Cortex of kidney (tissue), 1 donor: ENCODE measurements at regions not wholly inside any gene's neighbourhood (a gene's known extent, or its start where the extent isn't known, plus 50 kb on each side); places are given as distances from the start of the nearest gene placed in this dataset.

Source experiments
- DNase-seq: peaks from one replicate; lab custom pipeline; 2025; lab: John Stamatoyannopoulos, UW

GRCh38 chr13:87355451-87355850 is 315.7 kb upstream of the SLITRK5 start:
- DNase-seq = no peak

GRCh38 chr13:87356314-87356713 is 314.9 kb upstream of the SLITRK5 start:
- DNase-seq = no peak

GRCh38 chr13:87358319-87358718 is 312.9 kb upstream of the SLITRK5 start:
- no peak for DNase-seq

GRCh38 chr13:87361216-87361615 is 310.0 kb upstream of the SLITRK5 start:
- no peak for DNase-seq

- DNase-seq = no peak
Observed at GRCh38 chr13:87368639-87369038, 302.5 kb upstream of the SLITRK5 start.

GRCh38 chr13:87376081-87376480 is 295.1 kb upstream of the SLITRK5 start:
- no peak for DNase-seq

- no peak for DNase-seq
Observed at GRCh38 chr13:87384099-87384498, 287.1 kb upstream of the SLITRK5 start.

GRCh38 chr13:87393358-87393757 is 277.8 kb upstream of the SLITRK5 start:
- DNase-seq = no peak

GRCh38 chr13:87398047-87398446 is 273.1 kb upstream of the SLITRK5 start:
- DNase-seq = no peak

- no peak for DNase-seq
Observed at GRCh38 chr13:87403748-87404432, 267.3 kb upstream of the SLITRK5 start.

- no peak for DNase-seq
Observed at GRCh38 chr13:87426742-87427141, 244.4 kb upstream of the SLITRK5 start.

GRCh38 chr13:87444135-87444534 is 227.0 kb upstream of the SLITRK5 start:
- no peak for DNase-seq

- no peak for DNase-seq
Observed at GRCh38 chr13:87452281-87452680, 218.9 kb upstream of the SLITRK5 start.

- no peak for DNase-seq
Observed at GRCh38 chr13:87453244-87453643, 217.9 kb upstream of the SLITRK5 start.

GRCh38 chr13:87459419-87459818 is 211.8 kb upstream of the SLITRK5 start:
- no peak for DNase-seq

- no peak for DNase-seq
Observed at GRCh38 chr13:87497426-87497825, 173.7 kb upstream of the SLITRK5 start.

- DNase-seq = no peak
Observed at GRCh38 chr13:87498681-87499080, 172.5 kb upstream of the SLITRK5 start.

GRCh38 chr13:87524775-87525174 is 146.4 kb upstream of the SLITRK5 start:
- DNase-seq = no peak

- DNase-seq = no peak
Observed at GRCh38 chr13:87533776-87534175, 137.4 kb upstream of the SLITRK5 start.

- no peak for DNase-seq
Observed at GRCh38 chr13:87535911-87536310, 135.3 kb upstream of the SLITRK5 start.

GRCh38 chr13:87536499-87536898 is 134.7 kb upstream of the SLITRK5 start:
- DNase-seq = no peak

- no peak for DNase-seq
Observed at GRCh38 chr13:87536899-87537298, 134.3 kb upstream of the SLITRK5 start.

GRCh38 chr13:87537951-87538350 is 133.2 kb upstream of the SLITRK5 start:
- no peak for DNase-seq

GRCh38 chr13:87538366-87539052 is 132.7 kb upstream of the SLITRK5 start:
- no peak for DNase-seq
